ENCODE measurements at regions not wholly inside any gene's neighbourhood (a gene's known extent, or its start where the extent isn't known, plus 50 kb on each side); places are given as distances from the start of the nearest gene placed in this dataset.

DNA sequence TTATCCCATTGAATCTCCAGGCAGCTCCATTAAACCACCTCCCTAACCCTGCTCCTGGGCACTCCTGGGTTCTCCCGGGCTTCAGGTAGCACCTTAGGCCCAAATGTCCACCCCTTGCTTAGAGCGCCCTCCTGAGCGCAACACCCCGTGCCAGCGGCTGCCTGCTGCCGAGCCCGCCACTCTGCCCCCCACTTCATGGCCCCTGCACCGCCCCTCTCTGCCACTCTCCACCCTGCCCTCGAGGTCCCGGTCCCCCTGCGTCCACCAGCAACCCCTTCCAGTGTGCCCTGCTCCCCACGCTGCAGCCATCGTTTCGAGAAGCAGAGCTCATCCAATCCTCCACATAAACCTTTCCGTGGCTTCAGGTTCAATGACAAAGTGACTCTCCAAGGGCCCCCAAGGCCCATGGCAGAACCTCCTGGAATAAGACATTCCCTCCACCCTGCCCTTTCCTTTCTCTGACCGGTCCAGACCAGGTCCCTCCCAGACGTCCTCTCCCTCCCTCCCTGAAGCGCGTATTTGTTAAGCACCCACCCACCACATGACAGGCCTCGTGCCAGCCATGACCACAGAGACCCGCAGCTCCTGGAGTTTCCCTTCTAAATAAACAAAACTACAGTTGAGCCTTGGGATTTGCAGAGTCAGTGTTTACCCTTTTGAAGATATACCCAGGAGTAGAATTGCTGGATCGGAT, 66.6 kb downstream of the ARHGEF18 start:
- H3K27me3 Mint-ChIP-seq: no peaks in the 10 kb centered on the region
- TF ChIP-seq, protein P1, sequence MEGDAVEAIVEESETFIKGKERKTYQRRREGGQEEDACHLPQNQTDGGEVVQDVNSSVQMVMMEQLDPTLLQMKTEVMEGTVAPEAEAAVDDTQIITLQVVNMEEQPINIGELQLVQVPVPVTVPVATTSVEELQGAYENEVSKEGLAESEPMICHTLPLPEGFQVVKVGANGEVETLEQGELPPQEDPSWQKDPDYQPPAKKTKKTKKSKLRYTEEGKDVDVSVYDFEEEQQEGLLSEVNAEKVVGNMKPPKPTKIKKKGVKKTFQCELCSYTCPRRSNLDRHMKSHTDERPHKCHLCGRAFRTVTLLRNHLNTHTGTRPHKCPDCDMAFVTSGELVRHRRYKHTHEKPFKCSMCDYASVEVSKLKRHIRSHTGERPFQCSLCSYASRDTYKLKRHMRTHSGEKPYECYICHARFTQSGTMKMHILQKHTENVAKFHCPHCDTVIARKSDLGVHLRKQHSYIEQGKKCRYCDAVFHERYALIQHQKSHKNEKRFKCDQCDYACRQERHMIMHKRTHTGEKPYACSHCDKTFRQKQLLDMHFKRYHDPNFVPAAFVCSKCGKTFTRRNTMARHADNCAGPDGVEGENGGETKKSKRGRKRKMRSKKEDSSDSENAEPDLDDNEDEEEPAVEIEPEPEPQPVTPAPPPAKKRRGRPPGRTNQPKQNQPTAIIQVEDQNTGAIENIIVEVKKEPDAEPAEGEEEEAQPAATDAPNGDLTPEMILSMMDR (conservative IDR thresholded peaks at IDR 0.05): no peak
- no peak overlapping the region for H3K4me3 Mint-ChIP-seq
- H3K4me1 Mint-ChIP-seq (ENCODE audit: unreplicated experiment): peaks cover 31% of the 10 kb centered on the region
- H3K9me3 Mint-ChIP-seq: no peaks in the 10 kb centered on the region
- peak overlapping the region; percentile 83 for H3K27ac Mint-ChIP-seq
- no peak for DNase-seq (ENCODE audit: extremely low spot score, unreplicated experiment)
- H3K36me3 Mint-ChIP-seq: peaks cover 8% of the 10 kb centered on the region

- TF ChIP-seq, protein P1 (conservative IDR thresholded peaks at IDR 0.05): no peak
- Mint-ChIP-seq H3K4me1 (ENCODE audit: unreplicated experiment) (peaks cover 30% of the 10 kb centered on the region), H3K27me3 (no peaks in the 10 kb centered on the region), H3K4me3 (no peak overlapping the region), H3K36me3 (peaks cover 8% of the 10 kb centered on the region), H3K27ac (peak overlapping the region; percentile 83), H3K9me3 (no peaks in the 10 kb centered on the region)
- no peak for DNase-seq (ENCODE audit: extremely low spot score, unreplicated experiment)
These were observed 67.2 kb downstream of the ARHGEF18 start for GRCh38 chr19:7415857-7416371.

DNA sequence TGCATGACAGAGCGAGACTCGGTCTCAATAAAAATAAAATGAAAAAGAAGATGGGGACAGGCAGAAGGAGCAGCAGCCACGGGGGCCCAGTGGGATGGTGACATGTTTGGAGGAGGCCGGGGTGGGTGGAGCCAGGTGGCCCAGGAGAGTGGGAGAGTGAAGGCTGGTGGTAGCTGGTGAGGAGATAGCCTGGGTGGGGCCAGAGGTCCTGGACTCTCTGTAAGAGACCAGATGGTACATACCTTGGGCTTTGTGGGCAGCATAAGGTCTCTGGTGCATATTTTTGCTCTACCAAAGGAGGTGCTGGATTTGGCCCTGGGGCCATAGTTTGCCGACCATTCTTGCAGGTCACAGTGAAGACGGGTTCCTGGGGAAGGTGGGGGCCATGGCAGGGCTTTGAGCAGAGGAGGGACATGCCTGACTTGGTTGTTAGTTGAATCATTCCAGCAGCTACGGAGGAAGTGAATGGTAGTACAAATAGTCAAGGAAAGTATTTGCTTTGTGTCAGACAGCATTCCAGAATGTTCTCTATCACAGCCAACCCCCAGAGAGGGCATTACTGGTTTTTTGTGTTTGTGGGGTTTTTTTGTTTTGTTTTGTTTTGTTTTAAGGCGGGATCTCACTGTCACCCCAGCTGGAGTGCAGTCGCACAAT, 69.1 kb downstream of the ARHGEF18 start:
- H3K27me3 Mint-ChIP-seq: no peaks in the 10 kb centered on the region
- TF ChIP-seq, protein P1 (conservative IDR thresholded peaks at IDR 0.05): no peak

GRCh38 chr19:7418596-7418995, 69.9 kb downstream of the ARHGEF18 start:
- no peaks in the 10 kb centered on the region for H3K27me3 Mint-ChIP-seq
- H3K36me3 Mint-ChIP-seq: peaks cover 9% of the 10 kb centered on the region
- DNase-seq (ENCODE audit: extremely low spot score, unreplicated experiment): no peak
- TF ChIP-seq, protein P1 (conservative IDR thresholded peaks at IDR 0.05): no peak
- H3K27ac Mint-ChIP-seq: no peak overlapping the region
- no peak overlapping the region for H3K4me3 Mint-ChIP-seq
- no peaks in the 10 kb centered on the region for H3K9me3 Mint-ChIP-seq
- peaks cover 32% of the 10 kb centered on the region for H3K4me1 Mint-ChIP-seq (ENCODE audit: unreplicated experiment)

More for the DNA sequence above, 69.1 kb downstream of the ARHGEF18 start:
- Mint-ChIP-seq H3K4me1 (ENCODE audit: unreplicated experiment) (peaks cover 36% of the 10 kb centered on the region), H3K9me3 (no peaks in the 10 kb centered on the region), H3K4me3 (peak overlapping the region; percentile 15), H3K36me3 (peaks cover 11% of the 10 kb centered on the region), H3K27ac (peak overlapping the region; percentile 86)
- DNase-seq (ENCODE audit: extremely low spot score, unreplicated experiment): no peak

GRCh38 chr19:7419153-7419552, 69.7 kb downstream of the PEX11G start:
- no peaks in the 10 kb centered on the region for H3K27me3 Mint-ChIP-seq
- peaks cover 9% of the 10 kb centered on the region for H3K36me3 Mint-ChIP-seq
- no peaks in the 10 kb centered on the region for H3K9me3 Mint-ChIP-seq
- TF ChIP-seq, protein P1 (conservative IDR thresholded peaks at IDR 0.05): no peak
- no peak for DNase-seq (ENCODE audit: extremely low spot score, unreplicated experiment)
- no peak overlapping the region for H3K4me3 Mint-ChIP-seq
- H3K27ac Mint-ChIP-seq: no peak overlapping the region
- peaks cover 27% of the 10 kb centered on the region for H3K4me1 Mint-ChIP-seq (ENCODE audit: unreplicated experiment)

Measured in type B pancreatic cell (in vitro differentiated cells).